ENCODE measurements at regions not wholly inside any gene's neighbourhood (a gene's known extent, or its start where the extent isn't known, plus 50 kb on each side); places are given as distances from the start of the nearest gene placed in this dataset.

- no peak for TF ChIP-seq EP300 (IDR thresholded peaks at IDR 0.05)
- TF ChIP-seq CTCF (IDR thresholded peaks at IDR 0.05): no peak
Measured at GRCh38 chr3:30271781-30272180, 334.6 kb upstream of the TGFBR2 start.
